ENCODE measurements at regions not wholly inside any gene's neighbourhood (a gene's known extent, or its start where the extent isn't known, plus 50 kb on each side); places are given as distances from the start of the nearest gene placed in this dataset.
"Not testable (repeated sequence)": the region's sequence is repeated elsewhere in the genome, so short reads cannot be mapped to it uniquely, and the experiment has no call there.

DNA sequence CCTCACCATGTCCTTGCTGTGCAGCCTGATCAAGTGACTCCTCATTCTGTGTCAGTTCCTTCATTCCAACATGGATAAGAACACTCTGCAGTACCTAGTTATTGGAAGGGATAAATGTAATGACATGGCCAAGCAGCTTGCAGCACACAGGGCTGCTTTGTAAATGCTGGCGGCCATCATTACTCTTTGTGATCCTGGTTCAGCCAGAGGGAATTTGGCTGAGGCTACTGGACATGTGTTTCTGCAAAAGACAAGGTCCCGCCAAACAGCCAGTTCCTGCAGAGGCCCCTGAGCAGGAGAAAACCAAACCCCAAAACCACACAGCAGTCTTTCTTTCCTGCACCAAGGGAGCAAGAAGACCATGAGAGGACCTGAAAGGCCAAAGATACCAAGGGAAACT is 495.8 kb downstream of the AJAP1 start:
- Mint-ChIP-seq H3K4me3 (no peak overlapping the region), H3K27ac (no peak overlapping the region), H3K36me3 (ENCODE audit: low read depth) (no peaks in the 10 kb centered on the region), H3K27me3 (peaks cover 7% of the 10 kb centered on the region), H3K9me3 (no peaks in the 10 kb centered on the region), H3K4me1 (no peaks in the 10 kb centered on the region)
- ChIA-PET CTCF (no interaction called here), POLR2A (no interaction called here)
- no peak for DNase-seq

DNA sequence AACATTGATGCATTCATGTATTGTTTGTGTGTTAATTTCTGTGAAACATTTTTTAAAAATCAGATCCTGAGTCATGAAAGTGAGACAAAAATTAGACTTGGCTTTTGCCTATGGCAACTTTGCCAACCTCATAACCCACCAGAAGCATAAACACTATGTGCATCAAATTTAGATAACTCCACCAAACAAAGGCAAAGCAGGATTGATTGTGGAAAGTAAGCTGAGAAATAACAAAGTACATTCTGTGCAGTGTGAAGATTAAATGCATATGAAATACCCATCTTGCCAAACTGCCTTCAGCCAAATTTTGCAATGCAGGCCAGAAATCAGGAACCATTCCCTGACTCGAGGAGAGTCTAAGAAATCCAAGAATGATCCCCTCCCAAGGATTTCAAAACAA is 493.4 kb downstream of the AJAP1 start:
- Mint-ChIP-seq H3K36me3 (ENCODE audit: low read depth) (no peaks in the 10 kb centered on the region), H3K27ac (no peak overlapping the region), H3K27me3 (peaks cover 7% of the 10 kb centered on the region), H3K4me1 (no peaks in the 10 kb centered on the region), H3K4me3 (no peak overlapping the region), H3K9me3 (no peaks in the 10 kb centered on the region)
- no peak for DNase-seq
- POLR2A ChIA-PET: no interaction called here
- CTCF ChIA-PET: no interaction called here

DNA sequence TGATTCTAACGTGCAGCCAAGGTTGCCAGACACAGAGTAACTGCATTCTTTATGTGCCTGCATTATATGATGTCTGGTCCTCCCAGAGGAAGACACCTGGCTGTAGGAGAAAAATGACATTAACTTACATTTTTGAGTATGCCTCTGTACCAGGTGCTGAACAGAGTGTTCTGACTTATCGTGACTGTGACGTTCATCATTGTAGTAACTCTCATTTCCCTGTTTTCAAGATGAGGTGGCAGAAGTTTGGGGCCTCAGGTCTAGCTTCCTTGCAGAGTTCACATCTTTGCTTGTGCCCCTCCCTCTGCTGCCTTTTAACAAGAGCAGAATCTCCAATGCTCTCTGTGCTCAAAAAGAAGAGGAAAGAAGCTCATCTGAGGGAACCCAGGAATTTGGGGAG is 488.0 kb downstream of the AJAP1 start:
- Mint-ChIP-seq H3K4me3 (no peak overlapping the region), H3K36me3 (ENCODE audit: low read depth) (no peaks in the 10 kb centered on the region), H3K27ac (no peak overlapping the region), H3K9me3 (no peaks in the 10 kb centered on the region), H3K27me3 (peaks cover 2% of the 10 kb centered on the region), H3K4me1 (peaks cover 3% of the 10 kb centered on the region)
- DNase-seq: no peak
- POLR2A ChIA-PET: no interaction called here
- CTCF ChIA-PET: no interaction called here

GRCh38 chr1:5141750-5142149 is 487.3 kb downstream of the AJAP1 start:
- no peak for DNase-seq
- CTCF ChIA-PET: no interaction called here
- POLR2A ChIA-PET: no interaction called here
- no peaks in the 10 kb centered on the region for H3K9me3 Mint-ChIP-seq
- H3K36me3 Mint-ChIP-seq (ENCODE audit: low read depth): no peaks in the 10 kb centered on the region
- peaks cover 2% of the 10 kb centered on the region for H3K27me3 Mint-ChIP-seq
- no peak overlapping the region for H3K4me3 Mint-ChIP-seq
- peaks cover 3% of the 10 kb centered on the region for H3K4me1 Mint-ChIP-seq
- no peak overlapping the region for H3K27ac Mint-ChIP-seq

DNA sequence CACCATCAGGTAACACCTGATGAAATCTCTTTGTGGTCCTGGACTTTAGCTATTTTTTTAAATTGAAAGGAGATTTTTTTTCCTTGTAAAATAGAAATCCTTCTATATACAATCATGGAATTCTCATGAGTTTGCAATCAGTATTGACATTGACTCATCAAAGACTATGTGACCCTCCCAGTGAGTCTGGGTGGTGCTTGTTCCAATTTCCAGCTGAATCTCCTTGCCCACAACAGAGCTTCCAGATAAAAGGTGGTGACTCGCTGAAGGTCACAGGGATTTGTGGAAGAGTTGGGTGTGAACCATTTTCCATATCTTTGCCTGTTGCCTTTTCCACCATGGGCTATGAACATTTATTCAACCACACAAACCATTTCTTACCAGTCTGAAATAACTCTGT is 486.6 kb downstream of the AJAP1 start:
- Mint-ChIP-seq H3K9me3 (no peaks in the 10 kb centered on the region), H3K4me1 (peaks cover 3% of the 10 kb centered on the region), H3K36me3 (ENCODE audit: low read depth) (no peaks in the 10 kb centered on the region), H3K4me3 (no peak overlapping the region), H3K27ac (no peak overlapping the region), H3K27me3 (peaks cover 2% of the 10 kb centered on the region)
- DNase-seq: no peak
- ChIA-PET CTCF (no interaction called here), POLR2A (no interaction called here)

DNA sequence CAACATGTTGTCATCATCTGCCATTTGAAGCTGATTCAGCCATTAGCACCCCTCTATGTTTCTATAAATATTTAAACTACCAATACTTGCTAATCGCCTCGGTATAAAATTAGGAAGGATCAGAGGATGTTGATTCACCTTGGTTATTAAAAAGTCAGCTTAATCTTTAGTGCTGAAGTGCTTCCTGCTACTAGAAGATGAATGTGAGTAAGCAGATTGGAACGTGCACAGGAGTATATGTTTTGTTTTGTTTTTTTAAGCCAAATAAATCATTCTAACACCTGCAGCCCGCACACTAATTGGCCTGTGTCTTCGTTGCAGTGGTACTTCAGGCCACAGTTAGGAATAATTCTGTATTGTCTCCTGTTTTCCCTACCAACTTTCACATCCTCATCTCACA is 485.7 kb downstream of the AJAP1 start:
- no peak for DNase-seq
- CTCF ChIA-PET: no interaction called here
- Mint-ChIP-seq H3K4me1 (peaks cover 3% of the 10 kb centered on the region), H3K9me3 (no peaks in the 10 kb centered on the region), H3K36me3 (ENCODE audit: low read depth) (no peaks in the 10 kb centered on the region), H3K4me3 (no peak overlapping the region), H3K27me3 (no peaks in the 10 kb centered on the region), H3K27ac (no peak overlapping the region)
- POLR2A ChIA-PET: no interaction called here

- Mint-ChIP-seq H3K36me3 (ENCODE audit: low read depth) (no peaks in the 10 kb centered on the region), H3K27me3 (no peaks in the 10 kb centered on the region), H3K4me1 (peaks cover 15% of the 10 kb centered on the region), H3K27ac (no peak overlapping the region), H3K4me3 (no peak overlapping the region), H3K9me3 (peaks cover 6% of the 10 kb centered on the region)
- POLR2A ChIA-PET: no interaction called here
- CTCF ChIA-PET: no interaction called here
- no peak for DNase-seq
Observed at GRCh38 chr1:5129746-5130355, 475.4 kb downstream of the AJAP1 start.

DNA sequence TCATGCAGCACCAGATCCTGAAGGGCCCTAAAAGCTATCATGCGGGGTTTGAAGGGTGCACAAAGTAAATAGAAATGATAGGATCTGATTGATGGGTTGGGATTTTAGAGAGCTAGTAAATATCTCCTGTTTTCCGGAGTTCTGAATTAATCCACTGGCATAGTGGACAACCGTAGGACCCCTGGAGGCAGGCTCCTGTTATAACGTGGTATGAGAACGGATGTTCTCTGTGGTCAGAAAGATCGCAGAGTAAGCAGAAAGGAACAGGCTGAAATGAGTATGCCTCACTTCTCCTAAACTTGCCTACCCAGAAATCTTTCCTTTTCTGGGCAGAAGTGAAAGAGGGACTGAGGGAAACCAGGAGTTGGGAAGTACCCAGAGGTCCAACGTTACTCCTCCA is 470.8 kb downstream of the AJAP1 start:
- H3K4me1 Mint-ChIP-seq: peaks cover 15% of the 10 kb centered on the region
- no peak for DNase-seq
- no peaks in the 10 kb centered on the region for H3K36me3 Mint-ChIP-seq (ENCODE audit: low read depth)
- ChIA-PET CTCF (no interaction called here), POLR2A (no interaction called here)
- peaks cover 6% of the 10 kb centered on the region for H3K9me3 Mint-ChIP-seq
- H3K27me3 Mint-ChIP-seq: peaks cover 2% of the 10 kb centered on the region
- no peak overlapping the region for H3K4me3 Mint-ChIP-seq
- no peak overlapping the region for H3K27ac Mint-ChIP-seq

GRCh38 chr1:5120559-5120958 is 466.1 kb downstream of the AJAP1 start:
- ChIA-PET POLR2A (no interaction called here), CTCF (no interaction called here)
- Mint-ChIP-seq H3K27me3 (peaks cover 2% of the 10 kb centered on the region), H3K4me1 (peaks cover 5% of the 10 kb centered on the region), H3K9me3 (no peaks in the 10 kb centered on the region), H3K36me3 (ENCODE audit: low read depth) (no peaks in the 10 kb centered on the region), H3K4me3 (no peak overlapping the region), H3K27ac (no peak overlapping the region)
- DNase-seq: no peak

DNA sequence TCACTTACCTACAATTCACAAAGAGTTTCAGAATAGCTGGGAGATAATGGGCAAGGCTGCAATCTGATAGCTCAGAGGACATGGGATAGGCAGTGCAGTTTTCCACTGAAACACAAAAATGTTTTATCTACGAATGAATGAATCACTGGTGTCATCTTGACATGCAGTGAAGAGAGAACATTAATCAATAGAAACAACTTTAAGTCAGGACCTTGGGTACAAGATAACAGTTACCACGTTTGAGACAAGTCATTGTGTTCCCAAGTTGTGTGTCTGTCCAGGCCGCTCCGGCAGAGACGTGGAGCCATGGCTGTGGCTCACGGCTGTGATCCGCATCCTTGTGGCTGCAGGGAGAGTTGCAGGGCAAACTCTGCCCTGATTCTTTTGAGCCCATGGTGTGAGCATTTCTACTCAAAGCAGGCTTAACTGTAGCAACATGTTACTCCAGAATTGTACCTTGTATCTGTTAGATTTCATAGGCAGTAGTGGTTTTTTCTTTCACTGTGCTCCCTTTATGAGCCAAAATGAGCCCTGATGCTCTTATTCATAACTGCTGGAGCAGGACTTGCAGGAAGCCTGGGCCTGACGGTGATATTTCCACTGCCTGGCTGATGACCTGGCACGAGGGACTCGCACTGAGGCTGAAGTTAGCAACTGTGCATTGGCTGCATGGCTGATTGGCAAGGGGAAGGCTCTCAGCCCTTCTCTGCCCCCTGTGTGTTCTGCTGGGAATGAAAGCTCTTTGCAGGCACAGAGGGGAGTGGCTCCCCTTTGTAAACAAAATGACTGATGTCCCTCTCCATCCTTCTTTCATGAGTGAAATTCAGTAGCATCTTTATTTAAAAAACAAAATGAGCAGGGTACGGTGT is 465.2 kb downstream of the AJAP1 start:
- ChIA-PET POLR2A (no interaction called here), CTCF (no interaction called here)
- Mint-ChIP-seq H3K4me3 (no peak overlapping the region), H3K9me3 (no peaks in the 10 kb centered on the region), H3K36me3 (ENCODE audit: low read depth) (no peaks in the 10 kb centered on the region), H3K27ac (no peak overlapping the region), H3K4me1 (no peaks in the 10 kb centered on the region), H3K27me3 (peaks cover 2% of the 10 kb centered on the region)
- no peak for DNase-seq

- H3K36me3 Mint-ChIP-seq (ENCODE audit: low read depth); DNase-seq; POLR2A ChIA-PET; CTCF ChIA-PET; H3K4me1 Mint-ChIP-seq; H3K9me3 Mint-ChIP-seq; H3K27me3 Mint-ChIP-seq; H3K27ac Mint-ChIP-seq; H3K4me3 Mint-ChIP-seq: not testable (repeated sequence)
Observed at GRCh38 chr1:5118771-5119170, 464.4 kb downstream of the AJAP1 start.

DNA sequence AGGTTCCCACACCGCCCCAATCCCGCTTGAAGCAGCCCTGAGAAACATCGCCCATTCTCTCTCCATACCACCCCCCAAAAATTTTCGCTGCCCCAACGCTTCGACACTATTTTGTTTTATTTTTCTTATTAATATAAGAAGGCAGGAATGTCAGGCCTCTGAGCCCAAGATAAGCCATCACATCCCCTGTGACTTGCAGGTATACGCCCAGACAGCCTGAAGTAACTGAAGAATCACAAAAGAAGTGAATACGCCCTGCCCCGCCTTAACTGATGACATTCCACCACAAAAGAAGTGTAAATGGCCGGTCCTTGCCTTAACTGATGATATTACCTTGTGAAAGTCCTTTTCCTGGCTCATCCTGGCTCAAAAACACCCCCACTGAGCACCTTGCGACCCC is 463.9 kb downstream of the AJAP1 start:
- H3K9me3 Mint-ChIP-seq; POLR2A ChIA-PET; H3K36me3 Mint-ChIP-seq (ENCODE audit: low read depth); DNase-seq; CTCF ChIA-PET; H3K27ac Mint-ChIP-seq; H3K27me3 Mint-ChIP-seq; H3K4me3 Mint-ChIP-seq; H3K4me1 Mint-ChIP-seq: not testable (repeated sequence)

- ChIA-PET CTCF (no interaction called here), POLR2A (no interaction called here)
- H3K27ac Mint-ChIP-seq: no peak overlapping the region
- H3K36me3 Mint-ChIP-seq (ENCODE audit: low read depth): no peaks in the 10 kb centered on the region
- no peak overlapping the region for H3K4me3 Mint-ChIP-seq
- H3K4me1 Mint-ChIP-seq: peaks cover 28% of the 10 kb centered on the region
- H3K27me3 Mint-ChIP-seq: peaks cover 16% of the 10 kb centered on the region
- peaks cover 5% of the 10 kb centered on the region for H3K9me3 Mint-ChIP-seq
- DNase-seq: no peak
Observed at GRCh38 chr1:5111581-5111980, 457.2 kb downstream of the AJAP1 start.

DNA sequence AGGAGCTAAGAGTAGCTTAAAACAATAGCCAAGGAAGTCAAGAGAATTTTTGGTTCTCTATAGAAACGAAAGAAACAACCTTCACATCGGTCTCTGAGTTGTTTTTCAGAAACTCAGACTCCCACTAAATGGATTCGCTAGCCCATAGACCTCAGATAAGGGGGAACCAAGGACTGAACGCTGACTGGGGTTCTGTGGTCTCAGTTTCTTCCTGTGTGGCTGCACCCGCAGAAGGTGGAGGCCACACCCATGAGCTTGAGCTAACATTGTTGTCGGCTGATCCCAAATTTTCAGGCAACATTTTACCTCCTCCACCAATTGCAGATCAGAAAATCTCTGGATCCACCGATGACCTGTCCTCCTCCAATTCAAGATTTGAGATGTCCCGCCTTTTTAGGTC is 456.1 kb downstream of the AJAP1 start:
- Mint-ChIP-seq H3K9me3 (peaks cover 5% of the 10 kb centered on the region), H3K27me3 (peaks cover 16% of the 10 kb centered on the region), H3K4me1 (peaks cover 28% of the 10 kb centered on the region), H3K27ac (no peak overlapping the region), H3K4me3 (peak overlapping the region; percentile 9), H3K36me3 (ENCODE audit: low read depth) (no peaks in the 10 kb centered on the region)
- POLR2A ChIA-PET: no interaction called here
- DNase-seq: peak; percentile 43
- CTCF ChIA-PET: no interaction called here
